H1 (cell line): ENCODE measurements at regions not wholly inside any gene's neighbourhood (a gene's known extent, or its start where the extent isn't known, plus 50 kb on each side); places are given as distances from the start of the nearest gene placed in this dataset.

Experiments used
- CTCF ChIA-PET: fragments of 300-600 bp; sonication (Branson Sonifier 250); formaldehyde crosslinking; loops from one replicate; lab custom pipeline; 2021; ENCODE audit not compliant: partially characterized antibody; lab: Charles Lee
- POLR2A ChIA-PET: fragments of 300-600 bp; sonication (Branson Sonifier 250); formaldehyde crosslinking; loops from one replicate; lab custom pipeline; 2021; ENCODE audit warnings: inconsistent platforms; ENCODE audit not compliant: partially characterized antibody; lab: Charles Lee
- DNase-seq, 2 experiments: peaks; one replicate each; pipeline versions ENCODE4 v3.0.0 to v3.0.0-alpha.2; 2010 to 2022; ENCODE audit warnings: low spot score in 2 of 2, low read depth in 1 of 2, mixed read lengths in 1 of 2
- FAIRE-seq: peaks from 2 replicates; lab custom pipeline; 2011; peaks lifted over from hg19 to GRCh38; lab: Jason Lieb, UNC
- H2AFZ ChIP-seq: 2 replicates; pipeline ENCODE4 v1.8.1; 2012; ENCODE audit warnings: low read length, inconsistent platforms
- H2AK5ac ChIP-seq: 2 replicates; pipeline ENCODE4 v1.6.1; 2013; ENCODE audit warnings: low read depth, low read length
- H2BK120ac ChIP-seq: replicated peaks from 2 replicates; pipeline ENCODE3; 2013; ENCODE audit warnings: low read depth, low read length, inconsistent platforms
- H2BK12ac ChIP-seq: 2 replicates; pipeline ENCODE4 v1.6.1; 2013; ENCODE audit warnings: low read depth, low read length
- H2BK15ac ChIP-seq: 2 replicates; pipeline ENCODE4 v1.6.1; 2013; ENCODE audit warnings: low read length
- H2BK20ac ChIP-seq: 2 replicates; pipeline ENCODE4 v1.6.1; 2013; ENCODE audit warnings: low read length
- H2BK5ac ChIP-seq: 2 replicates; pipeline ENCODE4 v1.6.1; 2013; ENCODE audit warnings: low read depth, low read length
- H3K14ac ChIP-seq: 2 replicates; pipeline ENCODE4 v1.6.1; 2013; ENCODE audit warnings: inconsistent platforms; ENCODE audit not compliant: insufficient read length
- H3K18ac ChIP-seq: 2 replicates; pipeline ENCODE4 v1.6.1; 2013; ENCODE audit warnings: low read length; ENCODE audit errors: extremely low read depth
- H3K23ac ChIP-seq: 2 replicates; pipeline ENCODE4 v1.6.1; 2013; ENCODE audit warnings: inconsistent platforms; ENCODE audit not compliant: insufficient read length
- H3K23me2 ChIP-seq: 2 replicates; pipeline ENCODE4 v1.6.1; 2013; ENCODE audit warnings: low read depth, low read length
- H3K27ac ChIP-seq: 2 replicates; pipeline ENCODE4 v1.6.1; 2011; ENCODE audit warnings: low read depth, low read length, inconsistent platforms
- H3K27me3 ChIP-seq, 4 experiments: replicated peaks in 1 of 4; 1 replicate in 1 of 4; 2 replicates in 3 of 4; pipeline versions ENCODE4 v1.6.1 to v1.8.1; 2011 to 2013; ENCODE audit warnings: low read length in 3 of 4, mild to moderate bottlenecking in 3 of 4, inconsistent platforms in 2 of 4, mixed read lengths in 2 of 4, moderate library complexity in 1 of 4; ENCODE audit not compliant: control insufficient read depth in 3 of 4, insufficient read depth in 3 of 4; ENCODE audit errors: extremely low read depth in 1 of 4
- H3K36me3 ChIP-seq, 4 experiments: 2 replicates each; pipeline versions ENCODE4 v1.6.1 to v1.8.1; 2011 to 2013; ENCODE audit warnings: mild to moderate bottlenecking in 4 of 4, low read length in 3 of 4, moderate library complexity in 2 of 4, control low read depth in 1 of 4, inconsistent platforms in 1 of 4; ENCODE audit not compliant: insufficient read depth in 4 of 4, control insufficient read depth in 2 of 4
- H3K4ac ChIP-seq: replicated peaks from 2 replicates; pipeline ENCODE3; 2013; ENCODE audit warnings: low read length, low read depth, mixed read lengths, inconsistent platforms; ENCODE audit not compliant: insufficient read length
- H3K4me1 ChIP-seq, 4 experiments: replicated peaks in 1 of 4; 1 replicate in 1 of 4; 2 replicates in 3 of 4; pipeline versions ENCODE4 v1.6.1 to v1.8.1; 2011 to 2013; ENCODE audit warnings: low read length in 3 of 4, inconsistent platforms in 2 of 4, mixed read lengths in 1 of 4; ENCODE audit not compliant: insufficient read depth in 4 of 4, control insufficient read depth in 3 of 4
- H3K4me2 ChIP-seq, 2 experiments: 2 replicates each; pipeline versions ENCODE4 v1.6.1 to v1.8.1; 2011 to 2013; ENCODE audit warnings: low read depth in 2 of 2, low read length in 2 of 2, control low read depth in 1 of 2, inconsistent platforms in 1 of 2, mild to moderate bottlenecking in 1 of 2; ENCODE audit not compliant: insufficient read depth in 1 of 2
- H3K4me3 ChIP-seq, 4 experiments: fragments of 200-600, 300-600 bp in 1 of 4; sonication (generic), shearing (Covaris generic), sonication (Bioruptor Twin) in 1 of 4; 2 replicates each; pipeline versions ENCODE4 v1.5.1 to v1.8.1; 2011 to 2016; ENCODE audit warnings: low read length in 4 of 4, low read depth in 3 of 4, control low read depth in 2 of 4, inconsistent platforms in 2 of 4, mild to moderate bottlenecking in 2 of 4, mixed read lengths in 1 of 4, moderate library complexity in 1 of 4; ENCODE audit not compliant: insufficient read depth in 2 of 4; ENCODE audit errors: extremely low read depth in 1 of 4
- H3K56ac ChIP-seq: replicated peaks from 2 replicates; pipeline ENCODE3; 2013; ENCODE audit warnings: low read depth, mild to moderate bottlenecking, mixed read lengths, low read length, inconsistent platforms; ENCODE audit not compliant: insufficient read length
- H3K79me1 ChIP-seq: 2 replicates; pipeline ENCODE4 v1.6.1; 2013; ENCODE audit warnings: low read depth, low read length, control low read depth
- H3K79me2 ChIP-seq, 2 experiments: 2 replicates each; pipeline versions ENCODE4 v1.6.1 to v1.8.1; 2012 to 2013; ENCODE audit warnings: low read length in 2 of 2, mild to moderate bottlenecking in 2 of 2, inconsistent platforms in 1 of 2; ENCODE audit not compliant: insufficient read depth in 2 of 2, control insufficient read depth in 1 of 2
- H3K9ac ChIP-seq, 4 experiments: replicated peaks in 1 of 4; 1 replicate in 1 of 4; 2 replicates in 3 of 4; pipeline versions ENCODE4 v1.6.1 to v1.8.1; 2011 to 2013; ENCODE audit warnings: low read depth in 3 of 4, low read length in 3 of 4, control low read depth in 2 of 4, mild to moderate bottlenecking in 2 of 4, moderate library complexity in 2 of 4, inconsistent platforms in 1 of 4; ENCODE audit errors: extremely low read depth in 1 of 4
- H3K9me3 ChIP-seq, 2 experiments: 2 replicates each; pipeline versions ENCODE4 v1.6.1 to v1.8.1; 2012 to 2013; ENCODE audit warnings: mild to moderate bottlenecking in 2 of 2, moderate library complexity in 2 of 2, control low read depth in 1 of 2, inconsistent platforms in 1 of 2, low read depth in 1 of 2, low read length in 1 of 2, mixed read lengths in 1 of 2; ENCODE audit not compliant: insufficient read depth in 2 of 2
- H4K20me1 ChIP-seq, 2 experiments: replicated peaks in 1 of 2; 2 replicates each; pipeline versions ENCODE3 to v1.8.1; 2011 to 2013; ENCODE audit warnings: inconsistent platforms in 2 of 2, low read length in 2 of 2, mild to moderate bottlenecking in 1 of 2; ENCODE audit not compliant: insufficient read depth in 2 of 2, control insufficient read depth in 1 of 2
- H4K5ac ChIP-seq: 2 replicates; pipeline ENCODE4 v1.6.1; 2013; ENCODE audit warnings: low read length, low read depth, mixed read lengths, inconsistent platforms; ENCODE audit not compliant: insufficient read length
- H4K8ac ChIP-seq: 2 replicates; pipeline ENCODE4 v1.8.0; 2013; ENCODE audit warnings: mild to moderate bottlenecking, moderate library complexity, low read length, inconsistent platforms; ENCODE audit not compliant: insufficient read depth; ENCODE audit errors: extremely low read depth
- H4K91ac ChIP-seq: replicated peaks from 2 replicates; pipeline ENCODE3; 2013; ENCODE audit warnings: low read length, mixed read lengths, inconsistent platforms; ENCODE audit not compliant: insufficient read length
- CHD7 ChIP-seq: fragments of 300-600 bp; sonication (generic); IDR thresholded peaks from 2 replicates; pipeline ENCODE4 v1.7.1; 2012; ENCODE audit warnings: low read length, moderate library complexity, mild to moderate bottlenecking, inconsistent platforms; ENCODE audit not compliant: insufficient replicate concordance
- WGBS, 2 experiments: shearing (Covaris generic) in 1 of 2; methylation state at CpG; one replicate each; pipeline versions ENCODE4 v1.1.6 to v1.1.7; 2013 to 2015; ENCODE audit warnings: low lambda C conversion rate in 2 of 2, mixed read lengths in 2 of 2, inconsistent platforms in 1 of 2, low coverage in 1 of 2, missing lambda C conversion rate in 1 of 2; ENCODE audit not compliant: insufficient replicate concordance in 2 of 2, insufficient coverage in 1 of 2, insufficient read length in 1 of 2; ENCODE audit errors: extremely low coverage in 1 of 2, missing lambda C conversion rate in 1 of 2; 5-methylcytosine and 5-hydroxymethylcytosine counted together

- Histone ChIP-seq H4K20me1 (no peaks in the 10 kb centered on the region), H2BK5ac (no peak overlapping the region), H3K4me2 (no peak overlapping the region), H3K9me3 (peaks cover 0 to 5% of the 10 kb centered on the region in 2 experiments; a peak in 1 of 4 replicates), H2BK20ac (no peak overlapping the region), H3K14ac (no peak overlapping the region), H3K23me2 (no peaks in the 10 kb centered on the region), H4K91ac (no peak overlapping the region), H2AK5ac (no peak overlapping the region), H3K9ac (no peak overlapping the region), H3K27ac (no peak overlapping the region), H2BK15ac (no peak overlapping the region), H4K5ac (no peak overlapping the region), H3K4me3 (no peak overlapping the region), H3K79me2 (no peaks in the 10 kb centered on the region), H4K8ac (no peak overlapping the region), H3K4me1 (no peaks in the 10 kb centered on the region), H3K36me3 (no peaks in the 10 kb centered on the region), H2BK12ac (no peak overlapping the region), H3K23ac (no peak overlapping the region), H3K56ac (no peak overlapping the region), H2BK120ac (no peak overlapping the region), H3K79me1 (no peaks in the 10 kb centered on the region), H2AFZ (no peak overlapping the region), H3K18ac (no peak overlapping the region), H3K27me3 (no peaks in the 10 kb centered on the region), H3K4ac (no peak overlapping the region)
- no peak for DNase-seq
- FAIRE-seq, result no peak
- ChIA-PET CTCF (no interaction called here), POLR2A (no interaction called here)
- WGBS, 2 experiments, result 98% methylated on average over 12 of the region's 13 CpGs; no CpG with 5 or more reads in 1 of the 2 experiments
- TF ChIP-seq CHD7, result no peak
Observed at GRCh38 chr11:39078465-39078864, 2381.0 kb downstream of the LRRC4C start.
